SH-SY5Y (cell line): ENCODE measurements at regions not wholly inside any gene's neighbourhood (a gene's known extent, or its start where the extent isn't known, plus 50 kb on each side); places are given as distances from the start of the nearest gene placed in this dataset.

Experiments used
- GATA2 ChIP-seq: IDR thresholded peaks from 2 replicates; pipeline ENCODE4 v1.6.1; 2011; ENCODE audit warnings: mild to moderate bottlenecking, low read depth, low read length
- GATA3 ChIP-seq: IDR thresholded peaks from 2 replicates; pipeline ENCODE4 v1.6.1; 2011; ENCODE audit warnings: low read depth, mild to moderate bottlenecking, low read length, moderate library complexity

GRCh38 chr12:22982635-22983034 is 357.7 kb downstream of the ETNK1 start:
- TF ChIP-seq GATA3, result no peak
- TF ChIP-seq GATA2, result no peak
